ENCODE measurements at regions not wholly inside any gene's neighbourhood (a gene's known extent, or its start where the extent isn't known, plus 50 kb on each side); places are given as distances from the start of the nearest gene placed in this dataset.

DNA sequence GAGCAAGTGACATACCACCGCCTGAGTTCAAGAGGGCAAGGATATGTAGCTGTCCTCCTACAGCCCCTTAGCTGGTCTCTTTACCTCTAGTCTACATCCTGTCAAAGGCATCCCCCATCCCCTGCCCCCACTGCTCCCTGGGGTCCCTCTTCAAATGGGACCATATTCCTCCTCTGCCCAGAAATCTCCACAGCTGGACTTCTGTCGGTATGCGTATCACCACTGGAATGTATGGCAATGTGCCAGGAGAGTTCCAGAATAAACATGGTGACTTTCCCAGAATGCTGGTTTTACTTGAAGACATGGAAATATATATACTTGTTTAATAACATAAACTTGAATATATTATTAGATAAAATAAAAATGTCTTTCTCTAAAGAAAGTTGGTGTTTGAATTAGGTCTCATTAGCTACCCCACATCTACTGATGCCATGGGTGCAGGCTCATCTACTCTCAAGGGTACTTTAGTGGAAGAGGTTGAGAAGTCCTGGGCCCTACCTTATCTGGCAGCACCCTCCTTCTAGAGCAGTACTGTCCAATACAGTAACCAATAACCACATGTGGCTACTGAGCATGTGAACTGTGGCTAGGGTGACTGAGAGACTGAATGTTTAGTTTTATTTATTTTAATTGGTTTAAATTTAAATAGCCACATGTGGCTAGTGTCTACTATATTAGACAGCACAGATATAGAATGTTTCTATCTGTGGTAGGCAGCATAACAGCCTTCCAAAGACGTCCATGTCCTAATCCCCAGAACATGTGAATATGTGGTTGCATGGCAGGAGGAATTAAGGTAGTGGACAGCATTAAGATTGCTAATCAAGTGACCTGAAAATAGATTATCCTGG, 181.7 kb upstream of the SLC30A5 start:
- DNase-seq = no peak

DNA sequence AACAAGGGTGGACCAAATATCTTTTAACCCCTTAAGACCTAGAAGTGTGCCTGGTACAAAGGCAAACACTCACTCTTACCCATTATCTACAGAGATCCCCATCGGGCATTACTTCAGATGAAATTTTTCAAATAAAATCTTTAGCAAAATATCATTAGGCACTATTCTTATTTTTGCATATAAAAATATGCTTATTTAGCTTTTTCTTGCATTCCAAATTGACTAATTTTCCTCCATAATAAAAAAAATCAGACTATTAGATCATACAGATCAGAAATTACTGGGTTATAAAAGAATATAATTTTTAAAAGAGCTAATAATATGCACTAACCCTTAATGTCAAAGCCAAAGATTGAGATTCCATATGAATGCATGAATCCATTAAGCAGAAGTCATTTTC, 178.7 kb upstream of the SLC30A5 start:
- no peak for DNase-seq

- no peak for DNase-seq
Observed at GRCh38 chr5:68918306-68918705, 175.5 kb upstream of the SLC30A5 start.

GRCh38 chr5:68919988-68920490, 173.8 kb upstream of the SLC30A5 start:
- DNase-seq = no peak

GRCh38 chr5:68920888-68921287, 172.9 kb upstream of the SLC30A5 start:
- no peak for DNase-seq

GRCh38 chr5:68922172-68922987, 171.4 kb upstream of the SLC30A5 start:
- no peak for DNase-seq

- no peak for DNase-seq
Observed at GRCh38 chr5:68924481-68925145, 169.2 kb upstream of the SLC30A5 start.

DNA sequence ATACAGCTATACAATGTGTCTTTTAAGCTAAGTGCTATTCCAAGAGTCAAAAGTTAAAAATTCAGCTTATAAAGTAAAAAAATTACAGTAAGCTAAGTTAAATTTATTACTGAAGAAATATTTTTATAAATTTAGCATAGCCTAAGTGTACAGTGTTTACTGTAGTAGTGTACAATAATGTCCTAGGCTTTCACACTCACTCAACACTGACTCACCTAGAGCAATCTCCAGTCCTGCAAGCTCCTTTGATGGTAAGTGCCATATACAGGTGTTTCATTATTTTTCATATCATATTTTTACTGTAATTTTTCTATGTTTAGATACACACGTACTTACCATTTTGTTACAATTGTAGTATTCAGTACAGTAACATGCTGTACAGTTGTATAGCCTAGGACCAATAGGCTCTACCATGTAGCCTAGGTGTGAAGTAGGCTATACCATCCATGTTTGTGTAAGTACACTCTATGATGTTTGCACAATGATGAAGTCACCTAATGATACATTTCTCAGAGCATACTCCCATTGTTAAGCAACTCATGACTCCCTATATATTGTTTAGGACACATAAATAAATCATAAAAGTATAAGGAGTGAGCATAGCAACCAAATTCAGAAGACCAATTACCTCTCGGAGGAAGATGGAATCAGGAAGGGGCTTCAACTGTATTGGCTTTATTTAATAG, 165.1 kb upstream of the SLC30A5 start:
- DNase-seq = no peak

DNA sequence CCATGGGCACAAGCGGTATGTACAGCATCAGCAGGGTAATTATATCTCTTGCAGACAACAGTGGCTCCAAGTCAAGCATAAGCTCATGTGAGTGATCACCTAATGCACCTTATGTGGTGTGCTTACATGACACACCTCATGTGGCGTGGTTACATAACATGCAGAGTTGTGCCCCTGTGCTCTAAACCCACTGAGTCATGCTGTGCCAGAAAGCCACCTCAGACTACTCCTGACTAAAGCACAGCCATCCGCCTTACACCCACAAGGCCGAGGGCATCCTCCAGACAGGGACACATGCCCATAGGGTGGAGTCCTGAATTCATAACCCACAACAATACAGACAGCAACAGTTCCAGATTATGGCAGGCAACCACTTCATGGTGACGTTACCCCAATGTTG, 163.7 kb upstream of the SLC30A5 start:
- no peak for DNase-seq

GRCh38 chr5:68932830-68933434, 160.9 kb upstream of the SLC30A5 start:
- DNase-seq = peak in 1 of 2 experiments; percentile 2

GRCh38 chr5:68942169-68942568, 151.6 kb upstream of the SLC30A5 start:
- no peak for DNase-seq

GRCh38 chr5:68946728-68947127, 147.1 kb upstream of the SLC30A5 start:
- DNase-seq = no peak

DNA sequence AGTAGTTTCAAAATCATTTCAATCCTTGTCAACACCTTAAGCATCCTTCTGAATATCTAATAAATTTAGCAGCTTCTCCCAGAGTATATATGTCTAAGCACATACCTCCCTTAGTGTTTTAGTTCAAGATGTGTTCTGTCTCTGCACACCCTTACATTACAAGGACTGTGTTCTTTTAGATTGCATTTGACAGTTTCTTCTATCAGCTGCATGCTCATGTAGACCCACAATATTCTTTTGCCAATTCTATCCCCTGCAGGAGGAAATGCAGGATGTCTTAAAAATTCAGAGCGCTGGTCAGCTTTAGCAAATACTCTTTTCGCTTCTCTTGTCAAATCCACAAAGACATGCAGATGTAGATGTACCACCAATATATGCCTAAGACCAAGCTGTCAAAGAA, 145.8 kb upstream of the SLC30A5 start:
- no peak for DNase-seq

DNA sequence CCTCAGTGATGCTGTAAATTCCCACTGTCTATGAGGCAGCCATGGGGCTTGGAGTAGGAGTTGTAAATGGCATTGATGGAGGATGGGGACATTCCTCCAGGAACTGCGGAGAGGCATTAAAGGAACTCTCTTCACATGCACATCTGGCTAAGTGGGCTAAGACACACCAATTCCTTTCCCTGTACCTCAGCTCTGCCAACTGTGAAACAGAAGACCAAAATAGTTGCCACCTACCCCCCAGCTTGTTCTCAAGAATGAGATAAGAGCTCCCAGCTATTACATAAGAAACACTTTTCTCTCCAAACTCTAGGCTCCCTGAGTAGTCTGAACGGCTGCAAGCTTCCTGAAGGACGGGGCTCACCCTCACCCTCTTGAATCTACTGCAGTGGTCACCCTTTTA, 144.6 kb upstream of the SLC30A5 start:
- DNase-seq = no peak

GRCh38 chr5:68949711-68950110, 144.1 kb upstream of the SLC30A5 start:
- no peak for DNase-seq

- no peak for DNase-seq
Observed at GRCh38 chr5:68950125-68950524, 143.7 kb upstream of the SLC30A5 start.

DNA sequence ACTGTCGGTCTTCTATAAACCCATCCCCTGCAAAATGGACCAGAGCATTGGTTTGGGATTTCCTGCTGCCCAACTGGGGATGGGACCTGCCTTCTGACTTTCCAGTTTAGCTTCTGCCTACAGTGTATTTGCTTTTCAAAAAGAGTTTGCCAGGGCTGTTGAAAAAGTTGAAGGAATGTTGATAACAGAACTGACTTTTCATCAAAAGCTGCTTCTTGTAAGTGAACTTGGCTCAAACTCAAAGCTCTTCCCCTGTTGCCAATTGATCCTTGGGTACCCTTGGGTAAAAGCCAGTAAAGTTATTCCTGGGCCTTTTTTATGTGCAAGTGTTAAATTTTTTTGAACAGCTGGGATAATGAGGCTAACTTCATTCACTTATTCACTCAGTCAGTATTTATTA, 142.9 kb upstream of the SLC30A5 start:
- no peak for DNase-seq

GRCh38 chr5:68953231-68953874, 140.5 kb upstream of the SLC30A5 start:
- no peak for DNase-seq

- DNase-seq = no peak
Observed at GRCh38 chr5:68953875-68954617, 139.8 kb upstream of the SLC30A5 start.

DNA sequence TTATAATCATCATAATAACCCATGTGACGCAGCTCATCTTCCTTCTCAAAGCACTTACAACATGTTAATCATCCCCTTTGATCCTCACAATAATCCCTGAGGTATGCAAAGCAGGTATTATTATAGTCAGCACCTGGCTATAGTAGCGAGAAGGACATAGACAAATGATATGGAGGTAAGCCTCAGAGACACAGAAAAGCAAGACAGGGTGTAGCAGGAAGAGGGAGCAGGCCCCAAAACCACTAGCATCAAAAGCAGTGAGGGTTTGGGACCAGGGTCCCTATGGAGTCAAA, 139.2 kb upstream of the SLC30A5 start:
- DNase-seq = no peak

DNA sequence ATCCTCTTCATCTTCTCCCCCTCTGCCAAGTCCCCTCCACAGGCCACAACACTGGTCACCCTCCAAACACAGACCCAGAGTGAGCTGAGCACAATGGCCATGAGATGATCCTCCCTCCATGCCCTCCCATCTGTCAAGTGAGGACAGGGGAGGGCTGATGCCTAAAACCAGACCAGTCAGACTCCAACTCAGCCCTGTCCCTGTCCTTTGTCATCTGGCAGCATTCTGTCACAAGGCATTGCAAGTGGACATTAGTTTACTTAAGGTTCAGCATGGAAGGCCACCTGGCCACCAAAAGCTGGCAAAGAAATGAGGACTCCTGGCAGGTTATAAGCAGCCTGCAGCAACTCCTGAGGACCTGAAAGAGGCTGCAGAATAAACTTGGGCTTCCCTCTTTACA, 136.2 kb upstream of the SLC30A5 start:
- no peak for DNase-seq

Measured in activated CD4-positive, alpha-beta T cell treated with anti-CD3 and anti-CD28 coated beads, Interleukin-2, amount 50 U/mL, for 4 hours (primary cell).